ENCODE measurements at regions not wholly inside any gene's neighbourhood (a gene's known extent, or its start where the extent isn't known, plus 50 kb on each side); places are given as distances from the start of the nearest gene placed in this dataset.

- TF ChIP-seq FUBP1 (CRISPR knock-in tag; IDR thresholded peaks at IDR 0.05; ENCODE audit: borderline replicate concordance) (no peak), ZFP37 (CRISPR knock-in tag; IDR thresholded peaks at IDR 0.05; ENCODE audit: borderline replicate concordance) (no peak), KLF9 (CRISPR knock-in tag; IDR thresholded peaks at IDR 0.05; ENCODE audit: low read depth) (no peak), STAG1 (CRISPR knock-in tag; IDR thresholded peaks at IDR 0.05) (peak; percentile 39), KAT8 (CRISPR knock-in tag; IDR thresholded peaks at IDR 0.05) (no peak), ZNF329 (CRISPR knock-in tag; IDR thresholded peaks at IDR 0.05; ENCODE audit: low read depth) (no peak), ZNF124 (CRISPR knock-in tag; IDR thresholded peaks at IDR 0.05) (no peak), ZNF749 (CRISPR knock-in tag; IDR thresholded peaks at IDR 0.05; ENCODE audit: borderline replicate concordance) (no peak), THAP9 (CRISPR knock-in tag; IDR thresholded peaks at IDR 0.05; ENCODE audit: borderline replicate concordance) (no peak), BCL6 (CRISPR knock-in tag; IDR thresholded peaks at IDR 0.05) (no peak), HDAC1 (CRISPR knock-in tag; IDR thresholded peaks at IDR 0.05) (no peak), ZNF10 (CRISPR knock-in tag; IDR thresholded peaks at IDR 0.05; ENCODE audit: borderline replicate concordance, low read depth) (no peak), PAXIP1 (CRISPR knock-in tag; conservative IDR thresholded peaks at IDR 0.05) (no peak), ZNF850 (CRISPR knock-in tag; conservative IDR thresholded peaks at IDR 0.05) (no peak), CTCF (CRISPR knock-in tag; IDR thresholded peaks at IDR 0.05) (peak; percentile 29; the same call in 1 of the 2 replicates), SMC3 (IDR thresholded peaks at IDR 0.05; ENCODE audit: low read length) (peak; percentile 38), RBM39 (IDR thresholded peaks at IDR 0.05; ENCODE audit: low read depth, low read length, poor library complexity, severe bottlenecking) (no peak), REL (CRISPR knock-in tag; conservative IDR thresholded peaks at IDR 0.05) (no peak), SP140L (CRISPR knock-in tag; IDR thresholded peaks at IDR 0.05; ENCODE audit: borderline replicate concordance) (no peak), ZNF44 (CRISPR knock-in tag; IDR thresholded peaks at IDR 0.05) (no peak), ARNT (IDR thresholded peaks at IDR 0.05) (no peak), DNMT1 (CRISPR knock-in tag; IDR thresholded peaks at IDR 0.05) (no peak)
Observed at GRCh38 chr1:116232989-116233514, 121.9 kb downstream of the MAB21L3 start (continued).
